ENCODE measurements at regions not wholly inside any gene's neighbourhood (a gene's known extent, or its start where the extent isn't known, plus 50 kb on each side); places are given as distances from the start of the nearest gene placed in this dataset.

GRCh38 chr4:57475424-57475823 is 365.2 kb upstream of the IGFBP7 start:
- DNase-seq (ENCODE audit: low read depth), result no peak
- TF ChIP-seq CTCF (IDR thresholded peaks at IDR 0.05; ENCODE audit: insufficient read depth, low read depth, low read length, missing control alignments), result no peak
- no peak overlapping the region for H3K4me3 ChIP-seq (ENCODE audit: low read length)

GRCh38 chr4:57465321-57466056 is 355.3 kb upstream of the IGFBP7 start:
- no peak for TF ChIP-seq CTCF (IDR thresholded peaks at IDR 0.05; ENCODE audit: insufficient read depth, low read depth, low read length, missing control alignments)
- no peak overlapping the region for H3K4me3 ChIP-seq (ENCODE audit: low read length)
- no peak for DNase-seq (ENCODE audit: low read depth)

- TF ChIP-seq CTCF (IDR thresholded peaks at IDR 0.05; ENCODE audit: insufficient read depth, low read depth, low read length, missing control alignments), result no peak
- no peak overlapping the region for H3K4me3 ChIP-seq (ENCODE audit: low read length)
- no peak for DNase-seq (ENCODE audit: low read depth)
Observed at GRCh38 chr4:57462843-57463242, 352.7 kb upstream of the IGFBP7 start.

- TF ChIP-seq CTCF (IDR thresholded peaks at IDR 0.05; ENCODE audit: insufficient read depth, low read depth, low read length, missing control alignments), result no peak
- no peak for DNase-seq (ENCODE audit: low read depth)
- H3K4me3 ChIP-seq (ENCODE audit: low read length), result no peak overlapping the region
Observed at GRCh38 chr4:57460967-57461366, 350.8 kb upstream of the IGFBP7 start.

- no peak overlapping the region for H3K4me3 ChIP-seq (ENCODE audit: low read length)
- no peak for DNase-seq (ENCODE audit: low read depth)
- no peak for TF ChIP-seq CTCF (IDR thresholded peaks at IDR 0.05; ENCODE audit: insufficient read depth, low read depth, low read length, missing control alignments)
Observed at GRCh38 chr4:57448901-57449300, 338.7 kb upstream of the IGFBP7 start.

GRCh38 chr4:57448452-57448851 is 338.3 kb upstream of the IGFBP7 start:
- TF ChIP-seq CTCF (IDR thresholded peaks at IDR 0.05; ENCODE audit: insufficient read depth, low read depth, low read length, missing control alignments), result no peak
- no peak overlapping the region for H3K4me3 ChIP-seq (ENCODE audit: low read length)
- no peak for DNase-seq (ENCODE audit: low read depth)

GRCh38 chr4:57446266-57446665 is 336.1 kb upstream of the IGFBP7 start:
- H3K4me3 ChIP-seq (ENCODE audit: low read length), result no peak overlapping the region
- TF ChIP-seq CTCF (IDR thresholded peaks at IDR 0.05; ENCODE audit: insufficient read depth, low read depth, low read length, missing control alignments), result no peak
- no peak for DNase-seq (ENCODE audit: low read depth)
